ENCODE measurements at regions not wholly inside any gene's neighbourhood (a gene's known extent, or its start where the extent isn't known, plus 50 kb on each side); places are given as distances from the start of the nearest gene placed in this dataset.

DNA sequence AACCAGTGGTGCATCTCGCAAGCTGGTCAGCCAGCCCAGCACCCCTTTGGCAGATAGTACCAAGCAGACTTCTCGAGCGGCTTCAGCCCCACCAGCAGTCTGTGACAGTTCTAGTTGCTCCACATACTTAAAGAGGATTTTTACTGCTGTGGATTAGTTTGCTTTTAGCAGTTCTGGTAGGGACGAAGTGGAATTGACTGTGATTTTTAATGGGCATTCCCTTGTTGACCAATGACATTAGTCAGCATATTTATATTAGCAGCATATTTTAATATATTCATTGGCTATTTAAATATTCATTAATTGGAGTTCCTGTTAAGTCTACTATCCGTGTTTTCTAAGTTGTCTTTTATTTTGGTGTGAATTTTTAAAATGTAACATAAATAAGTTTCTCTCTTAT is 500.9 kb upstream of the FAT1 start:
- H3K4me2 ChIP-seq (ENCODE audit: low read depth, low read length): no peak overlapping the region
- ChIA-PET CTCF (ENCODE audit: low intra/inter-chr PET ratio, low total read pairs) (no interaction called here), POLR2A (no interaction called here)
- H3K9me3 ChIP-seq (ENCODE audit: low read length): no peaks in the 10 kb centered on the region
- no peaks in the 10 kb centered on the region for H3K4me1 ChIP-seq (ENCODE audit: insufficient read depth, low read length)
- FAIRE-seq (no peak), ATAC-seq (no peak), DNase-seq (ENCODE audit: low spot score) (no peak)
- 21% methylated on average over 4 of the region's 5 CpGs for WGBS (ENCODE audit: low lambda C conversion rate)
- no peak overlapping the region for H3K9ac ChIP-seq (ENCODE audit: insufficient read depth, low read depth, low read length)
- TF ChIP-seq ZFP37 (CRISPR knock-in tag; IDR thresholded peaks at IDR 0.05; ENCODE audit: borderline replicate concordance) (no peak), ZNF354B (CRISPR knock-in tag; IDR thresholded peaks at IDR 0.05) (no peak), BORCS8-MEF2B (CRISPR knock-in tag; IDR thresholded peaks at IDR 0.05) (no peak), MAFF (IDR thresholded peaks at IDR 0.05; ENCODE audit: low read depth, low read length) (peak; percentile 66), MIER3 (CRISPR knock-in tag; IDR thresholded peaks at IDR 0.05; ENCODE audit: borderline replicate concordance) (no peak), ZBTB7B (CRISPR knock-in tag; IDR thresholded peaks at IDR 0.05) (no peak), RBM39 (IDR thresholded peaks at IDR 0.05; ENCODE audit: low read depth, low read length, poor library complexity, severe bottlenecking) (no peak), MAFK (conservative IDR thresholded peaks at IDR 0.05 in 1 of 2, IDR thresholded peaks at IDR 0.05 in 1 of 2; ENCODE audit: low read length in 2 of 2) (peak; percentile 57 to 77), NR3C1 (CRISPR knock-in tag; IDR thresholded peaks at IDR 0.05) (no peak), MBD4 (IDR thresholded peaks at IDR 0.05; ENCODE audit: borderline replicate concordance, low read length) (no peak), ERF (CRISPR knock-in tag; IDR thresholded peaks at IDR 0.05) (no peak), PCBP1 (IDR thresholded peaks at IDR 0.05; ENCODE audit: borderline replicate concordance, low read depth, low read length) (no peak)
- TF ChIP-seq, protein P1, sequence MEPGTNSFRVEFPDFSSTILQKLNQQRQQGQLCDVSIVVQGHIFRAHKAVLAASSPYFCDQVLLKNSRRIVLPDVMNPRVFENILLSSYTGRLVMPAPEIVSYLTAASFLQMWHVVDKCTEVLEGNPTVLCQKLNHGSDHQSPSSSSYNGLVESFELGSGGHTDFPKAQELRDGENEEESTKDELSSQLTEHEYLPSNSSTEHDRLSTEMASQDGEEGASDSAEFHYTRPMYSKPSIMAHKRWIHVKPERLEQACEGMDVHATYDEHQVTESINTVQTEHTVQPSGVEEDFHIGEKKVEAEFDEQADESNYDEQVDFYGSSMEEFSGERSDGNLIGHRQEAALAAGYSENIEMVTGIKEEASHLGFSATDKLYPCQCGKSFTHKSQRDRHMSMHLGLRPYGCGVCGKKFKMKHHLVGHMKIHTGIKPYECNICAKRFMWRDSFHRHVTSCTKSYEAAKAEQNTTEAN (CRISPR knock-in tag; conservative IDR thresholded peaks at IDR 0.05): no peak
- TF ChIP-seq, protein P2, sequence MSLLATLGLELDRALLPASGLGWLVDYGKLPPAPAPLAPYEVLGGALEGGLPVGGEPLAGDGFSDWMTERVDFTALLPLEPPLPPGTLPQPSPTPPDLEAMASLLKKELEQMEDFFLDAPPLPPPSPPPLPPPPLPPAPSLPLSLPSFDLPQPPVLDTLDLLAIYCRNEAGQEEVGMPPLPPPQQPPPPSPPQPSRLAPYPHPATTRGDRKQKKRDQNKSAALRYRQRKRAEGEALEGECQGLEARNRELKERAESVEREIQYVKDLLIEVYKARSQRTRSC (CRISPR knock-in tag; IDR thresholded peaks at IDR 0.05; ENCODE audit: low read depth): no peak
- TF ChIP-seq, protein P3, sequence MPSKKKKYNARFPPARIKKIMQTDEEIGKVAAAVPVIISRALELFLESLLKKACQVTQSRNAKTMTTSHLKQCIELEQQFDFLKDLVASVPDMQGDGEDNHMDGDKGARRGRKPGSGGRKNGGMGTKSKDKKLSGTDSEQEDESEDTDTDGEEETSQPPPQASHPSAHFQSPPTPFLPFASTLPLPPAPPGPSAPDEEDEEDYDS (CRISPR knock-in tag; IDR thresholded peaks at IDR 0.05): no peak
- H4K20me1 ChIP-seq (ENCODE audit: insufficient read depth, low read length): no peaks in the 10 kb centered on the region
- no peaks in the 10 kb centered on the region for H3K79me2 ChIP-seq (ENCODE audit: insufficient read depth, low read length)
- H2AFZ ChIP-seq (ENCODE audit: low read length): no peak overlapping the region
- intact Hi-C loops (cut with micrococcal nuclease; ENCODE audit: unreplicated experiment): no loop called here
- no TSS peak for BruUV-seq (replicated peaks)
- no peaks in the 10 kb centered on the region for H3K36me3 ChIP-seq (replicated peaks in 1 of 2; ENCODE audit: control insufficient read depth in 1 of 2, insufficient read depth in 2 of 2, low read length in 2 of 2)
- no peak overlapping the region for H3K4me3 ChIP-seq (replicated peaks in 1 of 3; ENCODE audit: insufficient read depth in 1 of 3, low read depth in 2 of 3, low read length in 3 of 3)
- peaks cover 0 to 3% of the 10 kb centered on the region in 2 experiments; a peak in 1 of 5 replicates for H3K27me3 ChIP-seq (ENCODE audit: control insufficient read depth in 1 of 2, insufficient read depth in 2 of 2, low read length in 2 of 2)
- in situ Hi-C loops (cut with HindIII; ENCODE audit: extremely low pct_ligation_motif_present, low pct_unique_long_range_greater_than_20kb): no loop called here
- no peak overlapping the region for H3K27ac ChIP-seq (ENCODE audit: extremely low read length, insufficient read depth, low read length)
